H9 (cell line): ENCODE measurements at regions not wholly inside any gene's neighbourhood (a gene's known extent, or its start where the extent isn't known, plus 50 kb on each side); places are given as distances from the start of the nearest gene placed in this dataset.
"Not testable (repeated sequence)": the region's sequence is repeated elsewhere in the genome, so short reads cannot be mapped to it uniquely, and the experiment has no call there.

Experiments
- DNase-seq: peaks from one replicate; pipeline ENCODE4 v3.0.0-alpha.2; 2017
- H2AFZ ChIP-seq: one replicate; pipeline ENCODE4 v1.6.1; 2013; ENCODE audit warnings: mild to moderate bottlenecking, low read length, control low read depth, moderate library complexity
- H2AK5ac ChIP-seq: 2 replicates; pipeline ENCODE4 v1.6.1; 2013; ENCODE audit warnings: low read length, control low read depth, mixed read lengths; ENCODE audit not compliant: insufficient read length
- H2BK120ac ChIP-seq: one replicate; pipeline ENCODE4 v1.6.1; 2013; ENCODE audit warnings: low read depth, mild to moderate bottlenecking, low read length, control low read depth, inconsistent platforms; ENCODE audit not compliant: poor library complexity, severe bottlenecking
- H2BK12ac ChIP-seq: 2 replicates; pipeline ENCODE4 v1.6.1; 2013; ENCODE audit warnings: low read length, control low read depth, mixed read lengths, low read depth; ENCODE audit not compliant: insufficient read length
- H2BK15ac ChIP-seq: 2 replicates; pipeline ENCODE4 v1.6.1; 2013; ENCODE audit warnings: low read depth, low read length, control low read depth
- H2BK20ac ChIP-seq: one replicate; pipeline ENCODE4 v1.6.1; 2013; ENCODE audit warnings: low read depth, mild to moderate bottlenecking, low read length, control low read depth, inconsistent platforms; ENCODE audit not compliant: poor library complexity, severe bottlenecking
- H2BK5ac ChIP-seq: 2 replicates; pipeline ENCODE4 v1.6.1; 2013; ENCODE audit warnings: low read length, control low read depth, mixed read lengths; ENCODE audit not compliant: insufficient read length
- H3K14ac ChIP-seq: 2 replicates; pipeline ENCODE4 v1.6.1; 2013; ENCODE audit warnings: low read length, control low read depth; ENCODE audit not compliant: insufficient read depth
- H3K18ac ChIP-seq: 2 replicates; pipeline ENCODE4 v1.6.1; 2013; ENCODE audit warnings: low read depth, mild to moderate bottlenecking, mixed read lengths, low read length, control low read depth; ENCODE audit not compliant: insufficient read length
- H3K23ac ChIP-seq: 2 replicates; pipeline ENCODE4 v1.6.1; 2013; ENCODE audit warnings: low read length, control low read depth, mixed read lengths, low read depth; ENCODE audit not compliant: insufficient read length
- H3K23me2 ChIP-seq: 2 replicates; pipeline ENCODE4 v1.6.1; 2013; ENCODE audit warnings: low read depth, mild to moderate bottlenecking, mixed read lengths, low read length, control low read depth; ENCODE audit not compliant: insufficient read length, poor library complexity, severe bottlenecking
- H3K27ac ChIP-seq: 2 replicates; pipeline ENCODE4 v1.5.1; 2013; ENCODE audit warnings: low read length, control low read depth, mixed read lengths, low read depth; ENCODE audit not compliant: insufficient read length
- H3K27me3 ChIP-seq: 2 replicates; pipeline ENCODE4 v1.6.1; 2013; ENCODE audit warnings: low read length, control low read depth, inconsistent platforms; ENCODE audit not compliant: insufficient read depth
- H3K4ac ChIP-seq: 2 replicates; pipeline ENCODE4 v1.6.1; 2013; ENCODE audit warnings: low read depth, mild to moderate bottlenecking, control low read depth, inconsistent platforms, low read length, moderate library complexity
- H3K4me1 ChIP-seq: 2 replicates; pipeline ENCODE4 v1.6.1; 2013; ENCODE audit warnings: low read length, control low read depth, inconsistent platforms; ENCODE audit not compliant: insufficient read depth
- H3K4me2 ChIP-seq: 2 replicates; pipeline ENCODE4 v1.6.1; 2013; ENCODE audit warnings: low read length, control low read depth, mixed read lengths; ENCODE audit not compliant: insufficient read length, insufficient read depth
- H3K56ac ChIP-seq: 2 replicates; pipeline ENCODE4 v1.6.1; 2013; ENCODE audit warnings: low read depth, mild to moderate bottlenecking, mixed read lengths, low read length, control low read depth; ENCODE audit not compliant: insufficient read length
- H3K79me1 ChIP-seq: 2 replicates; pipeline ENCODE4 v1.6.1; 2013; ENCODE audit warnings: low read depth, mild to moderate bottlenecking, moderate library complexity, low read length, control low read depth, inconsistent platforms; ENCODE audit not compliant: insufficient read depth, poor library complexity, severe bottlenecking
- H3K79me2 ChIP-seq: 2 replicates; pipeline ENCODE4 v1.6.1; 2013; ENCODE audit warnings: low read length, control low read depth, inconsistent platforms; ENCODE audit not compliant: insufficient read depth
- H3K9ac ChIP-seq: 2 replicates; pipeline ENCODE4 v1.6.1; 2013; ENCODE audit warnings: low read length, control low read depth, mixed read lengths; ENCODE audit not compliant: insufficient read length; ENCODE audit errors: extremely low read depth
- H3K9me3 ChIP-seq: one replicate; pipeline ENCODE4 v1.6.1; 2013; ENCODE audit warnings: low read depth, low read length, inconsistent platforms; ENCODE audit not compliant: control insufficient read depth
- H3T11ph ChIP-seq: one replicate; pipeline ENCODE4 v1.6.1; 2013; ENCODE audit warnings: mild to moderate bottlenecking, low read length, control low read depth, inconsistent platforms
- H4K20me1 ChIP-seq: one replicate; pipeline ENCODE4 v1.6.1; 2013; ENCODE audit not compliant: control insufficient read depth, insufficient read length, insufficient read depth
- H4K5ac ChIP-seq: 2 replicates; pipeline ENCODE4 v1.6.1; 2013; ENCODE audit warnings: low read depth, mild to moderate bottlenecking, mixed read lengths, low read length, control low read depth; ENCODE audit not compliant: insufficient read length
- H4K8ac ChIP-seq: replicated peaks from 2 replicates; pipeline ENCODE4 v1.6.1; 2013; ENCODE audit warnings: low read length, control low read depth, mixed read lengths, low read depth; ENCODE audit not compliant: insufficient read length
- H4K91ac ChIP-seq: 2 replicates; pipeline ENCODE4 v1.6.1; 2013; ENCODE audit warnings: low read depth, mild to moderate bottlenecking, moderate library complexity, mixed read lengths, low read length, control low read depth; ENCODE audit not compliant: insufficient read length
- H3K27ac Mint-ChIP-seq, 3 experiments: 2 replicates in 2 of 3; 3 replicates in 1 of 3; pipeline ENCODE4 v1.8.0; 2020 to 2021; ENCODE audit warnings: mixed read lengths in 3 of 3, mild to moderate bottlenecking in 1 of 3, moderate library complexity in 1 of 3
- H3K27me3 Mint-ChIP-seq: 2 replicates; pipeline ENCODE4 v1.8.0; 2021; ENCODE audit warnings: low read depth, mild to moderate bottlenecking, moderate library complexity, mixed read lengths
- H3K36me3 Mint-ChIP-seq, 3 experiments: 2 replicates in 2 of 3; 3 replicates in 1 of 3; pipeline ENCODE4 v1.8.0; 2020 to 2021; ENCODE audit warnings: low read depth in 3 of 3, mixed read lengths in 3 of 3; ENCODE audit not compliant: insufficient read depth in 1 of 3
- H3K4me1 Mint-ChIP-seq, 2 experiments: 2 replicates each; pipeline ENCODE4 v1.8.0; 2020; ENCODE audit warnings: mixed read lengths in 2 of 2
- H3K4me3 Mint-ChIP-seq, 2 experiments: 2 replicates in 1 of 2; 3 replicates in 1 of 2; pipeline ENCODE4 v1.8.0; 2020 to 2021; ENCODE audit warnings: mild to moderate bottlenecking in 2 of 2, mixed read lengths in 2 of 2, moderate library complexity in 1 of 2
- H3K9me3 Mint-ChIP-seq, 2 experiments: 2 replicates in 1 of 2; 3 replicates in 1 of 2; pipeline ENCODE4 v1.8.0; 2020; ENCODE audit warnings: mild to moderate bottlenecking in 2 of 2, mixed read lengths in 2 of 2, moderate library complexity in 1 of 2
- WGBS: extraction: QIAGEN DNeasy Blood & Tissue Kit; methylation state at CpG from one replicate; pipeline ENCODE4 v1.1.7; 2013; ENCODE audit warnings: missing lambda C conversion rate, low lambda C conversion rate, mixed read lengths; ENCODE audit not compliant: insufficient read length; ENCODE audit errors: extremely low coverage; 5-methylcytosine and 5-hydroxymethylcytosine counted together
- TF ChIP-seq, protein P1 (sequence below): fragments of 200-600 bp; sonication (generic); conservative IDR thresholded peaks from 3 replicates; pipeline ENCODE4 v1.8.0; 2021; ENCODE audit warnings: antibody characterized with exemption, mild to moderate bottlenecking

DNA sequence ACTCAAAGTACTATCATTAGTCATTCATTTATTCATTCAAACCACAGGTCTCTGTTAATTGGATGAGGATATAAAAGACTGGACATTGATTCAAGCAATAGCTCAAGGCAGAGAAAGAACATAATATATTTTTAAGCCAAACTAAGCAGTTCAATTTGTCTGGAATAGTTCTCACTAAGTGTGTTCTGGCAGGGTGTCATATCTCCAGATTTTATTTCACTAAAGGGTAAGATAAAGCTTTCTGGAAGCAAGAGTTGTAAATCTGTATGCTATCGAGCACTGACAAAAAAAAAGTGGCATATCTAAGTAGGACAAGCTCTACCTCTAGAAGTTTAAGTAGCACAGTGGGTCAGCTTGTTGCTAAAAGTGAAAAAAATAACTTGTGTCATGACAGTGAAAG lies 375.6 kb downstream of the TUSC1 start:
- no peak overlapping the region for H2AFZ ChIP-seq

DNA sequence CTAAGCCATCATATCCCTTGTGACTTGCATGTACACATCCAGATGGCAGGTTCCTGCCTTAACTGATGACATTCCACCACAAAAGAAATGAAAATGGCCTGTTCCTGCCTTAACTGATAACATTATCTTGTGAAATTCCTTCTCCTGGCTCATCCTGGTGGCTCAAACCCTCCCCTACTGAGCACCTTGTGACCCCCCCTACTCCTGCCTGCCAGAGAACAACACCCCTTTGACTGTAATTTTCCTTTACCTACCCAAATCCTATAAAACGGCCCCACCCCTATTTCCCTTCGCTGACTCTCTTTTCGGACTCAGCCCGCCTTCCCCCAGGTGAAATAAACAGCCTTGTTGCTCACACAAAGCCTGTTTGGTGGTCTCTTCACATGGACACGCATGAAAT lies 390.0 kb downstream of the TUSC1 start:
- not testable (repeated sequence) for H3K9ac ChIP-seq, H3K4me1 Mint-ChIP-seq, H3K23ac ChIP-seq, H4K91ac ChIP-seq, H2AFZ ChIP-seq, H2AK5ac ChIP-seq, H3K4me2 ChIP-seq, H2BK5ac ChIP-seq, H4K20me1 ChIP-seq, H3K79me2 ChIP-seq, H3K4ac ChIP-seq, H3K56ac ChIP-seq, H3K27ac ChIP-seq, H3K27me3 Mint-ChIP-seq, H3T11ph ChIP-seq, H2BK20ac ChIP-seq, DNase-seq, H2BK12ac ChIP-seq, H3K18ac ChIP-seq, H4K8ac ChIP-seq, H4K5ac ChIP-seq, H3K4me1 ChIP-seq, H3K9me3 ChIP-seq, H3K4me3 Mint-ChIP-seq, H2BK120ac ChIP-seq, H3K36me3 Mint-ChIP-seq, H2BK15ac ChIP-seq, H3K79me1 ChIP-seq, H3K9me3 Mint-ChIP-seq, H3K27me3 ChIP-seq, H3K23me2 ChIP-seq, H3K14ac ChIP-seq
- no CpG with 5 or more reads among the region's 5 CpGs for WGBS
- H3K27ac Mint-ChIP-seq = peak overlapping the region in 2 of 3 experiments; percentile 66 to 67; a peak in 3 of 7 replicates

More for the DNA sequence above, 375.6 kb downstream of the TUSC1 start:
- H2BK5ac ChIP-seq = no peak overlapping the region
- no peaks in the 10 kb centered on the region for H3K79me2 ChIP-seq
- no peak overlapping the region for H4K8ac ChIP-seq
- H3K18ac ChIP-seq = no peak overlapping the region
- H3K27ac ChIP-seq = no peak overlapping the region
- TF ChIP-seq, protein P1, sequence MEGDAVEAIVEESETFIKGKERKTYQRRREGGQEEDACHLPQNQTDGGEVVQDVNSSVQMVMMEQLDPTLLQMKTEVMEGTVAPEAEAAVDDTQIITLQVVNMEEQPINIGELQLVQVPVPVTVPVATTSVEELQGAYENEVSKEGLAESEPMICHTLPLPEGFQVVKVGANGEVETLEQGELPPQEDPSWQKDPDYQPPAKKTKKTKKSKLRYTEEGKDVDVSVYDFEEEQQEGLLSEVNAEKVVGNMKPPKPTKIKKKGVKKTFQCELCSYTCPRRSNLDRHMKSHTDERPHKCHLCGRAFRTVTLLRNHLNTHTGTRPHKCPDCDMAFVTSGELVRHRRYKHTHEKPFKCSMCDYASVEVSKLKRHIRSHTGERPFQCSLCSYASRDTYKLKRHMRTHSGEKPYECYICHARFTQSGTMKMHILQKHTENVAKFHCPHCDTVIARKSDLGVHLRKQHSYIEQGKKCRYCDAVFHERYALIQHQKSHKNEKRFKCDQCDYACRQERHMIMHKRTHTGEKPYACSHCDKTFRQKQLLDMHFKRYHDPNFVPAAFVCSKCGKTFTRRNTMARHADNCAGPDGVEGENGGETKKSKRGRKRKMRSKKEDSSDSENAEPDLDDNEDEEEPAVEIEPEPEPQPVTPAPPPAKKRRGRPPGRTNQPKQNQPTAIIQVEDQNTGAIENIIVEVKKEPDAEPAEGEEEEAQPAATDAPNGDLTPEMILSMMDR = no peak
- no peaks in the 10 kb centered on the region for H3K9me3 ChIP-seq
- no peak overlapping the region for H2BK120ac ChIP-seq
- WGBS = no CpG with 5 or more reads among the region's 1 CpG
- no peak overlapping the region for H4K91ac ChIP-seq
- Mint-ChIP-seq H3K4me1 (no peaks in the 10 kb centered on the region), H3K4me3 (no peak overlapping the region), H3K9me3 (peaks cover 1 to 2% of the 10 kb centered on the region in 2 experiments; a peak in 3 of 5 replicates), H3K27me3 (no peaks in the 10 kb centered on the region), H3K36me3 (peaks cover 0 to 6% (median 0%) of the 10 kb centered on the region in 3 experiments; a peak in 1 of 7 replicates), H3K27ac (no peak overlapping the region)
- no peak overlapping the region for H2BK12ac ChIP-seq
- H3K4me2 ChIP-seq = no peak overlapping the region
- H3K4ac ChIP-seq = no peak overlapping the region
- no peak overlapping the region for H2BK15ac ChIP-seq
- H3K23ac ChIP-seq = no peak overlapping the region
- no peaks in the 10 kb centered on the region for H3K27me3 ChIP-seq
- H2AK5ac ChIP-seq = no peak overlapping the region
- H3K4me1 ChIP-seq = no peaks in the 10 kb centered on the region
- H3K9ac ChIP-seq = no peak overlapping the region
- H4K20me1 ChIP-seq = no peaks in the 10 kb centered on the region
- H2BK20ac ChIP-seq = no peak overlapping the region
- no peaks in the 10 kb centered on the region for H3K23me2 ChIP-seq
- no peak overlapping the region for H4K5ac ChIP-seq
- no peak overlapping the region for H3K56ac ChIP-seq
- no peaks in the 10 kb centered on the region for H3K79me1 ChIP-seq
- no peak for DNase-seq
- no peak overlapping the region for H3T11ph ChIP-seq
- H3K14ac ChIP-seq = no peak overlapping the region
